GM21423 (cell line): ENCODE measurements at regions not wholly inside any gene's neighbourhood (a gene's known extent, or its start where the extent isn't known, plus 50 kb on each side); places are given as distances from the start of the nearest gene placed in this dataset.
A peak's percentile ranks its signal among the peaks of the same experiment; 100 is the strongest.

Experiments used
- ATAC-seq: cut with Tn5 transposase; IDR thresholded peaks from one replicate; pipeline ENCODE4 v1.9.1; 2021; ENCODE audit warnings: mild to moderate bottlenecking, moderate library complexity; ENCODE audit not compliant: unreplicated experiment

DNA sequence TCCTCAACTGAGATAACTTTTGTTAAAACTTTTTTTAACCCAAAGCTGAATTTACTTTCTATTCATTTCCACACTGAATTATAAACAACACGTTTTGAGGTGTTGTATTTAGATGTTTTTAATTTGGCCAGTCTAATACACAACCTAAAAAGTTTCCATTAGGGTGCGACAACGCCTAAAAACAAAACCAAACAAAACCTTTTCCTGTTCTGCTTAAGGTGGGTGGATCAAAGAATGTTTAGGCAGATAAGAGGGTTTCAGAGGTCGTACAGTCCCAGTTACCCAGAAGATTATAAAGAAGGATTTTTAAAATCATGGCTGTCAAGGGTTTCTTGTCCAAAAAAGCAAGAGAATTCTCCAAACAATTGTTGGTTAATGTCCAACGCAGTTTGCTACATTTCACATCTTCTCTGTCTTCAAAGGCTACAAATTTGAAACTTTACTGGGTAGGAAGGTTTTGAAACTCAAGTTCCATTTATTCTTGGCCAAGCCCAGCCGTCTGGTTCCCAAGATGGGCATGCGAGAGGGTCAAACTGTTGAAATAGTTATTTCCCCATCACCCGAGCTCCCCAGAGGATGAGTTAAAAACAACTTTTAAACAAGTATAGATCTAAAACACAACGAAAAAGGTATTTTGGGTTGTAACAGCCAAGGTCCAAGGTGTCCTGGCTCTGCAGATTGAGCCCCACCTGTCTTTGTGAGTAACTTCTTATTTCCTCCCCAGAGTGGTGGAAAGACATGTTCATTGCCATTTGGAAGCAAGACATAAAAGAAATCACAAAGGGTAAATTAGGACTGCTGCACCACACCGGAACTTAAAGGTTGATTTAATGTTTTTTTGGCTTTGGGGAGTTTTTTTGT lies 122.8 kb upstream of the MAP3K1 start:
- ATAC-seq, result no peak

- ATAC-seq, result no peak
These were observed 126.9 kb upstream of the MAP3K1 start for GRCh38 chr5:56688402-56688801.

DNA sequence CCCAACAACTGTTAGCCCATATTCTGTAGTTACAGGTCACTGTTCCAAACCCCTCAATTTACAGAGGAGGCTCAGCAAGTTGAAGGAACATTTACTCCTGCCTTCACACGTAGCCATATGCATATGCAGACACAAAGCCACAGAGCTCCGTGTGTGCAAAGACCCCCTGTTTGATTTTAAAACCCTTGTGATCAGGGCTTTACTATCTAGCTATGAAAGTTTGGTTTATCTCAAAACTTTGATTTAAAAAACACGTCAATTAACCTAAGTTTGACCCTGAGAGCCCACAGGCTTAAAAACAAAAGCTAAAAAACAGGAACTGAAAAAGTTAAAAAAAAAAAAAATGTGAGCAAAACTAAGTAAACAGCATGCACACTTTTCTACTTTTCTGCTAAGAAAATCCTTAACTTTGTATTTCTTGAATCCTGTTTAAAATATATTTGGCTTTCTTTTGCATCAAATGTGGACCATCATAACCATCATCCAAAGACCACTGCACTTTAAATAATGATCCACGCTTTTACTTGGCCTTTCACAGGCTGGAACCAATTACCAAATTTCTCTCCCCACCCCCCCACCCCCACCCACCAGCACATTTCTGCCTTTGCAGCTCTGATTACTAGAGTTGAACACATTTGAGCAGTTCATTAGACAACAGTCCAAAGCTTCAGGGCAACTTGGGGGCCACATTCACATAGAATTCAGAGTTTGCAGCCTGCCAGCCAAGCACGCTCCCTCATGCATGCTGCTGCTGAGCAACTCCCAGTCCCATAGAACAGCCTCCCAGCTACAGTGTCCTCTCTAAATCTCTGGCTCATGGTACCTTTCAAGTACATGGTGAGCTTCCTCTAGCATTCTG lies 128.8 kb upstream of the MAP3K1 start:
- peak; percentile 69 for ATAC-seq

- peak; percentile 14 for ATAC-seq
These were observed 129.7 kb upstream of the MAP3K1 start for GRCh38 chr5:56685503-56686217.

GRCh38 chr5:56684159-56684558 lies 131.2 kb upstream of the MAP3K1 start:
- ATAC-seq, result no peak

- ATAC-seq, result no peak
These were observed 131.6 kb upstream of the MAP3K1 start for GRCh38 chr5:56683733-56684132.

DNA sequence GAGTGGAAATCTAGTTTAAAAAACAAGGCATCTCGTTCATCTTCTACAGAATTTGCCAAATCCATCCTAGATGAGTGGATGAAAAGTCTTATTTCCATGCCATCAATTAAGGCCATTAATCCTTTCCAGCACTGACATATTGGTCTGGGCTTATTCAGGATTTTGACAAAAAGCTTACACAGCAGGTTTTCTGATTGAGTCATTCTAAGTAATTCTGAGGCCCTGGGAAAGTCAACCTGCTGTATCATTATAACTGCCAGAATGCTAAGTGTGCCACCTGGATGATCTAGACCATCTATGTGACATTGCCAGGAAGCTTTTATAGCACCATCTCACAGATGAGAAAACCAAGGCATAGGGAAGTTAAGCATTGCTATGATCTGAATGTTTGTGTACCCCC lies 132.1 kb upstream of the MAP3K1 start:
- no peak for ATAC-seq

DNA sequence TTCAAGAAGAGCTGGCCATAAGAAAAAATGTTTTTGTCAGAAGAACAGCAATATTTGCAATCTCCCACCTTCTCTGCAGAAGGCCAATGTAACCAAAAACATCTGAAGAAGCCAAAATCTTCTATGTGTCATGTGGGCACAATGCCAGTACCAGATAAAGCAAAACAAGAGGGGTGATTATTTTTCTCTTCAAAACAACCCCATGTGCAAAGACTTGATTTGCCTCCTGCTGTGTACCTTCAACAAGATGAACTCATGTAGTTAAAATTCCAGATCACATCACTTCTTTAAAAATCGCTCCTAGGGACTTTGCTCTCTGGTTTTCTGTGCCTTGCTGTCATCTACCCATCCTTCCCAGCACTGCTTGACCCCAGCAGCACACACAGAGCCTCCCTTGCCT lies 134.0 kb upstream of the MAP3K1 start:
- ATAC-seq, result no peak

DNA sequence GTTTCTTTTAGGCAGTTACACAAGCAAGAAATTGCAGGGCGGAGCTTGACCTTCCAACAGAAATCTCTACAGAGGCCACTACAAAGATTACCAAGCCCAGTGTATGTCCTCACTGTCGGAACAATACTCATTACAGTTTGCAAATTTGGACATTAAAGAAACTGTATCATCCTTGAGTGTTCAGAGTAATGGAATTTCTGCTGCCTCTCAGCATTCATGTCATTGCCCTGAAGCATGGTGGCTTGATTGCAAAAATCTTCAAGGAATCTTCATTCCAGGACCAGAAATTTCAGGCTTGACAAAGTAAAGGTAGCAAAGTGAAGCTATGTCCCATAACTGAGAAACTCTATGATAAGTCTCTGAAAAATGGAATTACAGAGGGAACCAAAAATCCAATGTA lies 134.6 kb upstream of the MAP3K1 start:
- ATAC-seq, result no peak

DNA sequence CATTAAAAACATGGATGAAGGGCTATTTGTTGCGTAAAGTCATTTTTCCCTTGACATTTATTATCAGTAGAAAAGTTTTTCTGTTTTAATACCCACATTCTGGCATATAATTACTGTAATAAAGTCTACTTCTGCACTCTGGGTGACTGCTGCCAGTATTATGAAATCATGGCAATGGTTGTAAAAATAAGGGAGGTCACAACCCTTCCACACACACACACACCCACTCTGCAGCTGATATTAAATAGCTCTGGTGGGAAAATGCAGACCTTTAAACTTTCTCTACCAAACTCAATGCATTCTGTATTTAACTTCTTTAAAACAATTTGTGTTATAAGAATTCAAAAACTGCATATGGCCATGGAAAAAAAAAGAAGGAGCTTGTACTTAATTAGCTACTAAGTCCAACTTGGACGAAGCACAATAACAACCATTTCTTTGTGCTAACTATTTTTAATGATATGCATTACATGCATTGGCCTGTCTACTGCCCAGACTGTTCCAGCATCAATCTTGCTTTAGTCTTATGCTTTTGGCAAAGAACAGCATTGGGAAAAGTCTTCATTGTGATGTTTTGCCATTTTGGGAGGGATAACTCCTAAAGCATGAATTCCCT lies 137.6 kb upstream of the MAP3K1 start:
- no peak for ATAC-seq

DNA sequence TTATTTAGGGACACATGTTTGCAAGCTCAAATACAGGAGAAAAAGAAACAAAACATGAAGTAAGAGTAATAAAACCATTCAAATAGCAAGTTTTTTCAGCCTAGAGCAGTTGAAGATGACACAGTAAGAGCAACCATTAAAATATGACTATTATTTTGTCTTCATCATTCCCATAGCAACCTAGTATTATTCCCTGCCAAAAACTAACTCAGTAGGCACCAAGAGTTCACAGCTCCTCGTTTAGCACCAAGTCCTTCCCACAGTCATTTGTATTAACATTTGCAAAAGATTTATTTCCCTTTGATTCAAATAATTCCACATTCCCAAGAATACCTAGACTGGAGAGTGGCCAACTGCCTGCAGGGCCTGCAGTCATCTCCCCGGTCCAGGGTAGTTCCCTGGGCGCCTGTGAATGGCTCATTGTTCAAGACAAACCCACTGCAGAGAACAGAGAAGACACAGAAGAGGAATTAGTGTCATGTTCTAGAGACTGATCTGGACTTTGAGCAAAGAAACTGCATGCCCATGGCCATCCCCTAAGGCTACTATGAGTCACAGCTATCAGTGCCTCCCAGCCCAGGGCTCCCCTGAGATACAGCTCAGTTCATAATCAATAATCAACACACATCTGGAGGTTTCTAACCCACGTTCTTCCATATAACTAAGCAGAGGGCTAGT lies 139.1 kb upstream of the MAP3K1 start:
- ATAC-seq, result no peak

GRCh38 chr5:56674441-56674840 lies 140.9 kb upstream of the MAP3K1 start:
- ATAC-seq, result no peak

- no peak for ATAC-seq
These were observed 142.2 kb upstream of the MAP3K1 start for GRCh38 chr5:56673171-56673570.

DNA sequence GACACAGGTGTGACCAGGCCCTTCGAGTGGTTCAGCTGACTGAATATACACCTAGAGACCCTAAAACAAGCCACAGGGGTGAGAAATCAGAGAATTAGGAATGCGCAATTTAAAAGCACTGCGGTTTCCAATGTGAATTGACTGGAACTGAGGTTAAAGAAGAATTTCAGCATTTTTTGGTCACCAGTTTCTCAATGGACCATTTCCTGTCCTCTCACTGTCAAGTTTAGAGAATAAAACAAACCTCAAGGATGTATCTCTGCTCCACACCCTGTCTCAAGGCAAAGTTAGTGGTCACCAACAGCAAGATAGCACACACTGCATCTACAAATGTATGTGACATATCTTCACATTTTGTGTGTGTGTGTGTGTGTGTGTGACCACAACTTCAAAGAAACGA lies 143.8 kb upstream of the MAP3K1 start:
- ATAC-seq, result no peak

DNA sequence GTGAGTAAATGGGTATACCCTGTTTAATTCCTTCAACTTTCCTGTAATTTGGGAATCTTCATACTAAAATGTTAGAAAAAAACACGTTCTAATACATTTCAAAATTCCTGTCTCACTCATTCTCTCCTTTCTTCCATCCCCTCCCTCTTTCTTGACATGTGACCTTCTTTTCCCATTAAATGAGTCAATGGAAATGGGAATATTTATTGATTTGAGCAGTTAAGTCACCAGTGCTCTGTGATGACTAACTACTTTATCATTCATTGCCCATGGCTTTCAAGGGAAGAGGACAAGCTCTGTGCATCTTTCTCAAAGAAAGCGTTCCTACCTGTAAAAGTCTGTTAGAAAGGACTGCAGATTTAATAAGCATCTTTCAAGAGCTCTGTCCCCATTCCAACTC lies 144.4 kb upstream of the MAP3K1 start:
- ATAC-seq, result no peak

DNA sequence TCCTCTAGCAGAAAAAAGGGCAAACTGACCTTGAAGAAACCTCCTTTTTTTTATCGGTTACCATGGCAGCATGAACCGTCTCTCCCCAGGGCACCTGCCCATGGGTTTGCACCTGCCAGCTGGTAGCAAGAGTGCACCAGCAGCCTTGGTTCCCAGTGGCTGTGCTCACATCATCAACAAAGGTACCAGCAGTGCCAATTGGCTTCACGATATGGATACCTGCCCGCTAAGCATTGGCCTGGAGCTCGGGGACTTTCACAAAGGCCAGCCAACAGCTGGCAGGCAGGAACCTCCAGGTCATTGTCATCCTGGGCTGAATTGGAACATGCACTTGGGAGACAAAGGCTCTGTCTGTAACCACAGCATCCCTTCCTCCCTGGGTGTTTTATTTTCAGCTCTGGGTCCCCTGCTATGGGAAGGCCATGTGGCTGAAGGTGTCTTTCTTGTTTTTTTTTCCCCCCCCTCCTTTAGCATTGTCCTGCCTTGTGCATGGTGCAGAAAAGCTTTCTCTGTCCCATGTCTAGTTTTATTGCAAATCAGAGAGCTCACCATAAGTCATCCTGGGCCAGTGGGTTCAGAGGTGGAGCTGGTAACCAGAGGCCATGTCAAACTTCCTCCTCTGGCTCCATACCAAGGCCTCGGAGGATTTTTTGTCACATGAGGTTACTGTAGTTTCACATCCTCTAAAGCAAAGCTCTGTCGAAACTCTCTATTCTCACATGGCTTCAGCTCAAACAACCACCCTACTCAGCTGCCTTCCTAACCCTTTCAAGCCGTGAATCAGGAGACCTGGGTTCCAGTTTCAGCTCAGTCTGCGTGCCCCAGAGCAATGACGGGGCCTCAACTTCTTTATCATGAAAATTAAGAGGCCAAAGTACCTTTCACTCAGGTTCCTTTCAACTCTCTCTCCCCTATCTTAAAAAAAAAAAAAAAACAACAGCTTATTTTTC lies 145.5 kb upstream of the MAP3K1 start:
- peak; percentile 97 for ATAC-seq

DNA sequence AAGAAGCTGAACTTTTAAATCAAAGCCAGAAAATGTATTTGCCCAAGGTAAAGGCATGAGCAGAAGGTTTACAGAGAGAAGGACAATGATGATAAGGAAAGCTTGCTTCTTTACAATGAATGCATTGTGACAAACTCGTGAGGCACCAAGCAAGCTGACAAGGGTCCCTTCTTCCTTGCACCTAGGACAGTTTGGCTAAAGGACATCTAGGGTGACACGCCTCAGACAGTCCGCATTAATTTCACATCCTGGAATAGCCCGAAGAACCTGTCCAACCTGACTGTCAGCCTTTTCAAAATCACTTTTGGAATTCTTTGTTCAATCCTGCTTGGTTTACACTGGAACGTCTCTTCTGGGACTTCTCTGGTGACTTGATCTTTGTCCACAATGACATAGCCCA lies 146.4 kb upstream of the MAP3K1 start:
- ATAC-seq, result no peak

DNA sequence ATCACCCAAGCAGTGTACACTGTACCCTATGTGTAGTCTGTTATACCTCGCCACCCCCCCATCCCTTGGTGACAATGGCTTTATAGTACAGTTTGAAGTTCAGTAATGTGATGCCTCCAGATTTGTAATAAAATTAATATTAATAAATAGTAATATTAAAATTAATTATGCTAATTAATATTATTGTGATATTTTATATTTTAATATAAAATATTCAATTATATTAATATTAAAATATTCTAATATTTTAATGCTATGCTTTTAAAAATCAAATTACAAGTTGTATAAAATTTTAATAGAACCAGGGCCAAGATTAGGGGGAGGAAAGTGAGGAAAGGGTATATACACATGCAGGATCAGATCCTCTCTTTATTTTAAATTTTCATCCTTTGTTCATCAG lies 147.7 kb upstream of the MAP3K1 start:
- no peak for ATAC-seq

GRCh38 chr5:56666901-56667300 lies 148.4 kb upstream of the MAP3K1 start:
- ATAC-seq, result no peak
